Epithelial cell of esophagus (primary cell): ENCODE measurements at regions not wholly inside any gene's neighbourhood (a gene's known extent, or its start where the extent isn't known, plus 50 kb on each side); places are given as distances from the start of the nearest gene placed in this dataset.
"Not testable (repeated sequence)": the region's sequence is repeated elsewhere in the genome, so short reads cannot be mapped to it uniquely, and the experiment has no call there.

ENCODE experiments used
- DNase-seq: peaks from one replicate; pipeline ENCODE4 v3.0.0; 2010; ENCODE audit warnings: low read depth
- H3K4me3 ChIP-seq: 2 replicates; pipeline ENCODE4 v1.5.1; 2011; ENCODE audit warnings: mild to moderate bottlenecking, low read length, control low read depth
- TF ChIP-seq, protein P1 (sequence below): IDR thresholded peaks from 2 replicates; pipeline ENCODE4 v1.5.1; 2011; ENCODE audit warnings: low read depth, mild to moderate bottlenecking, low read length, control low read depth, inconsistent platforms; ENCODE audit not compliant: insufficient read depth; ENCODE audit errors: missing control alignments

GRCh38 chr11:29227811-29228210, 789.0 kb downstream of the KCNA4 start:
- H3K4me3 ChIP-seq = no peak overlapping the region
- no peak for DNase-seq
- TF ChIP-seq, protein P1, sequence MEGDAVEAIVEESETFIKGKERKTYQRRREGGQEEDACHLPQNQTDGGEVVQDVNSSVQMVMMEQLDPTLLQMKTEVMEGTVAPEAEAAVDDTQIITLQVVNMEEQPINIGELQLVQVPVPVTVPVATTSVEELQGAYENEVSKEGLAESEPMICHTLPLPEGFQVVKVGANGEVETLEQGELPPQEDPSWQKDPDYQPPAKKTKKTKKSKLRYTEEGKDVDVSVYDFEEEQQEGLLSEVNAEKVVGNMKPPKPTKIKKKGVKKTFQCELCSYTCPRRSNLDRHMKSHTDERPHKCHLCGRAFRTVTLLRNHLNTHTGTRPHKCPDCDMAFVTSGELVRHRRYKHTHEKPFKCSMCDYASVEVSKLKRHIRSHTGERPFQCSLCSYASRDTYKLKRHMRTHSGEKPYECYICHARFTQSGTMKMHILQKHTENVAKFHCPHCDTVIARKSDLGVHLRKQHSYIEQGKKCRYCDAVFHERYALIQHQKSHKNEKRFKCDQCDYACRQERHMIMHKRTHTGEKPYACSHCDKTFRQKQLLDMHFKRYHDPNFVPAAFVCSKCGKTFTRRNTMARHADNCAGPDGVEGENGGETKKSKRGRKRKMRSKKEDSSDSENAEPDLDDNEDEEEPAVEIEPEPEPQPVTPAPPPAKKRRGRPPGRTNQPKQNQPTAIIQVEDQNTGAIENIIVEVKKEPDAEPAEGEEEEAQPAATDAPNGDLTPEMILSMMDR = no peak

DNA sequence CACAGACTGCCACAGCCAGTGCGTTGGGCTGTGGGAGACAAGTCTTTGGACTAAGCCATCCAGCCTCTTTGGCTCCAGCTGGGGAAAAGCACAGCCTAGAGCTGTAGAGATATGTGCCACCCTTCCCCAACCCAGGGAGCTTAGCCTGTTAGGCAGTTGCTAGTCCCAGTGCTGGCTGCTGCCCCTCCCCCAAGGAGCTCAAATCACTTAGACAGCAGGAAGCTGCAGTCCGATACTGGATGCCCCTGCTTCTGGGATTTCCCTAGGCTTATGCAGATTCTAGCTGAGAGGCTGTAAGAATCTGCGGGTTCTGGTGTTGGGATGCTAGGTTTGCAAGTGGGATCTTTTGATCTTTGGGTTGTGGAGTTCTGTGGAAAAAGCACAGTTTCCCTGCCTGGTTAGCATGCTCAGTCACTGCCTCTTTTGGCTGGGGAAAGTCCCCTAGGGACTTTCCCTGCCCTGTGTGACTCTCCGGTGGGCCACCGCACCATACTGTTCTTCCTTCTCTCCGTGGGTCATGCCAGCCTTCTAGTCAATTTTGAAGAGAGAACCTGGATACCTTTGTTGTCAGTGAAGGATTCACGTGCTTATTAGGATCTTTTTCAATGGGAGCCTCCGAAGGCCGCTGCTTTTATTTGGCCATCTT, 792.0 kb downstream of the KCNA4 start:
- peak; percentile 5 for DNase-seq
- TF ChIP-seq, protein P1 = no peak
- H3K4me3 ChIP-seq = no peak overlapping the region

DNA sequence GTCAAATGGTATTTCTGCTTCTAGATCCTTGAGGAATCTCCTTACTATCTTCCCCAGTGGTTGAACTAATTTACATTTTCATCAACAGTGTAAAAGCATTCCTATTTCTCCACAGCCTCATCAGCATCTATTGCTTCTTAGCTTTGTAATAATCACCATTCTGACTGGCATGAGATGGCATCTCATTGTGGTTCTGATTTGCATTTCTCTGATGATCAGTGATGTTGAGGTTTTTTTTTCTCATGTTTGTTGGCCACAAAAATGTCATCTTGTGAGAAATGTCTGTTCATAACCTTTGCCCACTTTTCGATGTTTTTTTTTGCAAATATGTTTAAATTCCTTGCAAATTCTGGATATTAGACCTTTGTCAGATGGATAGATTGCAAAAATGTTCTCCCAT, 797.3 kb downstream of the KCNA4 start:
- H3K4me3 ChIP-seq, DNase-seq: not testable (repeated sequence)

GRCh38 chr11:29217901-29218300, 798.9 kb downstream of the KCNA4 start:
- peak; percentile 8 for DNase-seq
- TF ChIP-seq, protein P1 = no peak
- no peak overlapping the region for H3K4me3 ChIP-seq

- DNase-seq = peak; percentile 70
- TF ChIP-seq, protein P1 = no peak
- H3K4me3 ChIP-seq = no peak overlapping the region
Observed at GRCh38 chr11:29214833-29215232, 802.0 kb downstream of the KCNA4 start.

DNA sequence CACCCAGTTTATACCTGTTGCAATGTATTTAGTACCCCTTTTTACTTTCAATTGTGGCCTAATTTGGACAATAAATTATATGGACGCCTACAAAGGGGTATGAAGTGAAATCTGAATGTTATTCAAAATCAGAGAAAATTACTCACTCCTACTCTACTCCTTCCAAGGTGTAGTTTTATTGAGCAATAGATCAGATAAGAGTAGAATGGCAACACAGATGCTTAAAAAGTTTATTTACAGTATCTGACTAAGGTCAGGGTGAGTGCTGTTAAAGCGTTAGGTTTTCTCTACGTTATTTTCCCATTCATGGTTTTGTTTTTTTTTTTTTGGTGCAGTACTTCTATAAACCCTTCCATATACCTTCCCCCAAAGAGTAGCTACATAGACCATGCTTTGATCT, 805.6 kb downstream of the KCNA4 start:
- no peak overlapping the region for H3K4me3 ChIP-seq
- DNase-seq = no peak

DNA sequence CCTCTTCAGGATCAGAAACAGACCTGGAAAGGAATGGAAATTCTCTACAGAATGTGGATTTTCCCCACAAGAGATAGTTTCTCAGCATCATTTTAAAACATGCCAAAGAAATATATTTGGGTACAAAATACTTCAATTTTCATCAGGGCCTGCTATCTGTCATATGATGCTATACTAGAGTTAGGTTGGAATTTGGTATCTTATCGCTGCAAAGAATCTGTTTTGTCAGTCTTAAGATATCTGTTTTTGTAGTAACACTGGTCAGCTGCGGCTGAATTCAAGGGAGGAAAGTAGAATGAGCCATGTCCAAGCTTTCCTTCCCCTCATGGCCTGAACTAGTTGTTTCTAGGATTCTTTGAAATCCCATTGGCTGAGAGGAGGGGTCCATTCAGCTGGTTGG, 806.4 kb downstream of the KCNA4 start:
- no peak overlapping the region for H3K4me3 ChIP-seq
- no peak for DNase-seq
- TF ChIP-seq, protein P1 = no peak

More for the DNA sequence above, 805.6 kb downstream of the KCNA4 start:
- TF ChIP-seq, protein P1 = no peak

DNA sequence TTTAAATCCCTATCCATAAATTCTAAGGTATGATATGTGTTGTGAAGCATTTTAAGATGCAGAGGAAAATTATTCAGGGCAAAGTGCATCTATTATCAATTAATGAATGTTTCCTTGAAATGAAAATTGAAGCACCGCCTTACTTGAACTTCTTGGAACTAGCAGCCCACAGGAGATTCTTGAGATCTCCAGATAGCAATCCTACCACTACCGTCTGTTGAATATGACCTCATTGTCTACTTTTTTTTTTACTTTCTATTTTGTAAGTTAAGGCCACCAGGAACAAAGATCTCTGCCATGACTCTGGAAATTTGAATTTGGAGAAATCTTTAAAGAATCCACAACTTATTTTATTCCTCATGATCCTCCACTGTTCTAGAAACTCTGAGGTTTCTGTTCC, 808.7 kb downstream of the KCNA4 start:
- H3K4me3 ChIP-seq = no peak overlapping the region
- TF ChIP-seq, protein P1 = no peak
- DNase-seq = no peak
